Calu3 (cell line): ENCODE measurements at regions not wholly inside any gene's neighbourhood (a gene's known extent, or its start where the extent isn't known, plus 50 kb on each side); places are given as distances from the start of the nearest gene placed in this dataset.
A peak's percentile ranks its signal among the peaks of the same experiment; 100 is the strongest.

Experiments
- BruUV-seq: library from RNA; stranded (reverse); fragments of 400-500 nt; replicated peaks from 2 replicates; lab custom pipeline; 2021; lab: Mats Ljungman, UMichigan
- CTCF ChIA-PET: fragments of 300-600 bp; sonication (Branson Sonifier 250); formaldehyde crosslinking; loops from one replicate; lab custom pipeline; 2022; ENCODE audit warnings: antibody characterized with exemption; lab: Charles Lee
- DNase-seq: peaks from one replicate; pipeline ENCODE4 v3.0.0; 2022
- H3K27ac Mint-ChIP-seq: one replicate; pipeline ENCODE4 v1.8.0; 2022; ENCODE audit warnings: mixed read lengths; ENCODE audit not compliant: unreplicated experiment
- H3K27me3 Mint-ChIP-seq: one replicate; pipeline ENCODE4 v1.8.0; 2022; ENCODE audit warnings: mixed read lengths; ENCODE audit not compliant: unreplicated experiment
- H3K36me3 Mint-ChIP-seq: one replicate; pipeline ENCODE4 v1.8.0; 2022; ENCODE audit warnings: mild to moderate bottlenecking, moderate library complexity, mixed read lengths; ENCODE audit not compliant: insufficient read depth, unreplicated experiment
- H3K4me1 Mint-ChIP-seq: one replicate; pipeline ENCODE4 v1.8.0; 2022; ENCODE audit warnings: mild to moderate bottlenecking, low read depth, mixed read lengths; ENCODE audit not compliant: unreplicated experiment
- H3K4me3 Mint-ChIP-seq: one replicate; pipeline ENCODE4 v1.8.0; 2022; ENCODE audit warnings: mild to moderate bottlenecking, low read depth, moderate library complexity, mixed read lengths; ENCODE audit not compliant: unreplicated experiment
- H3K9me3 Mint-ChIP-seq: one replicate; pipeline ENCODE4 v1.8.0; 2022; ENCODE audit warnings: low read depth, mixed read lengths; ENCODE audit not compliant: unreplicated experiment
- intact Hi-C: fragments of 100-400 bp; cut with micrococcal nuclease; formaldehyde crosslinking; loops from one replicate; pipeline ENCODE4 v1.10.0; 2022; ENCODE audit not compliant: unreplicated experiment
- TF ChIP-seq, protein P1 (sequence below): fragments of 200-600 bp; IDR thresholded peaks from one replicate; pipeline ENCODE4 v1.8.0; 2022; ENCODE audit warnings: antibody characterized with exemption; ENCODE audit not compliant: unreplicated experiment

DNA sequence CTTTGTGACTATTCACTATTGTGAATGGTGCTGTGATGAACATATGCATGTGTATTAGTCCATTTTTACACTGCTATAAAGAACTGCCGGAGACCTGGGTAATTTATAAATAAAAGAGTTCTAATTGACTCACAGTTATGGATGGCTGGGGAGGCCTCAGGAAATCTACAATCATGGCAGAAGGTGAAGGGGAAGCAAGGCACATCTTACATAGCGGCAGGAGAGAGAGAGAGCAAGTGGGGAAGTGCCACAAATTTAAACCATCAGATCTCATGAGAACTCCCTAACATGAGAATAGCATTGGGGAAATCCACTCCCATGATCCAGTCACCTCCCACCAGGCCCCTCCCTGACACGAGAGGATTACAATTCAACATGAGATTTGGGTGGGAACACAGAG, 90.8 kb downstream of the ATP23 start:
- Mint-ChIP-seq H3K36me3 (peaks cover 7% of the 10 kb centered on the region), H3K4me3 (no peak overlapping the region), H3K9me3 (peaks cover 10% of the 10 kb centered on the region), H3K4me1 (peaks cover 32% of the 10 kb centered on the region), H3K27me3 (no peaks in the 10 kb centered on the region), H3K27ac (no peak overlapping the region)
- intact Hi-C loops: loop anchor here (5.0 kb wide), 1 partner anchor 35 kb away; no protein-coding TSS in a partner anchor
- BruUV-seq: no TSS peak
- TF ChIP-seq, protein P1, sequence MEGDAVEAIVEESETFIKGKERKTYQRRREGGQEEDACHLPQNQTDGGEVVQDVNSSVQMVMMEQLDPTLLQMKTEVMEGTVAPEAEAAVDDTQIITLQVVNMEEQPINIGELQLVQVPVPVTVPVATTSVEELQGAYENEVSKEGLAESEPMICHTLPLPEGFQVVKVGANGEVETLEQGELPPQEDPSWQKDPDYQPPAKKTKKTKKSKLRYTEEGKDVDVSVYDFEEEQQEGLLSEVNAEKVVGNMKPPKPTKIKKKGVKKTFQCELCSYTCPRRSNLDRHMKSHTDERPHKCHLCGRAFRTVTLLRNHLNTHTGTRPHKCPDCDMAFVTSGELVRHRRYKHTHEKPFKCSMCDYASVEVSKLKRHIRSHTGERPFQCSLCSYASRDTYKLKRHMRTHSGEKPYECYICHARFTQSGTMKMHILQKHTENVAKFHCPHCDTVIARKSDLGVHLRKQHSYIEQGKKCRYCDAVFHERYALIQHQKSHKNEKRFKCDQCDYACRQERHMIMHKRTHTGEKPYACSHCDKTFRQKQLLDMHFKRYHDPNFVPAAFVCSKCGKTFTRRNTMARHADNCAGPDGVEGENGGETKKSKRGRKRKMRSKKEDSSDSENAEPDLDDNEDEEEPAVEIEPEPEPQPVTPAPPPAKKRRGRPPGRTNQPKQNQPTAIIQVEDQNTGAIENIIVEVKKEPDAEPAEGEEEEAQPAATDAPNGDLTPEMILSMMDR: no peak
- CTCF ChIA-PET: no interaction called here
- DNase-seq: no peak

DNA sequence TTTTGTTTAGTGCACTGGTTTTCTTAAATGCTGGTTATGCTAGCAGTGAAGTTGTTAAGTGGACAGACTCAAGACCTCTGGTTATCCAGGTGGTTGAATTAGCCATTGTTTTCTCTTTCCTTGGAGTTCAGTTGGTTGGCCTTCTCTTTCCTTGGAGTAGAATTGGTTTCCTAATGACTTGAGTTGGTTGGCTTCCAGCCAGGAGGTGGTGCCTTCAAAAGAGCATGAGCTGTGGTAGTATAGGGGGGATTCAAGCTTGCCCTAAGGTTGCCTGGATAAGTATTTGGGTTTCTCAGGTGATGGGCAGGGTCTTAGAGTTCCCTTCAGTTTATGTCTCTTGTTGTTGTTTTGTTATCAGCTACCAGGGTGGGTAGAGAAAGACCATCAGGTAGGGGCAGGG, 92.5 kb downstream of the ATP23 start:
- no peak overlapping the region for H3K4me3 Mint-ChIP-seq
- CTCF ChIA-PET: interaction anchor here (1.0 kb wide), 1 partner anchor 52 kb away, joined by 3 read pairs; no protein-coding TSS in a partner anchor

DNA sequence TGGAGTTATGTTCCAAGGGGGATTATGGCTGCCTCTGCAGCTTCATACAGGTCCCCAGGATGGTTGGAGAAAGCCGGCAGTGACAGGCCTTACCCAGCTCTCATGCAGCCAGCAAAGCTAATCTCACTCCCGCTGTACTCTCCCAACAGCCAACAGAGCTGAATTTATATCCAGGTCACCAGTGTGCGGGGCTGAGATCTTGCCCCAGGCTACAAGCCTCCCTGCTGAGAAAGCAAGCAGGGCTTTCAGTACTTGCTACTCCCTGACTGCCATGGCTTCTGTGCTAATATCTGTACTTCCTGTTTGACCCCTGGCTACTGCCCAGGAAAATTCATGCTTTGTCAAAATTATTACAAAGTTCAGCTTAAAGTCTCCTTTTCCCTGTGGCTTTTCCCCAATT, 92.9 kb downstream of the ATP23 start:
- no TSS peak for BruUV-seq

More for the DNA sequence above, 92.5 kb downstream of the ATP23 start:
- TF ChIP-seq, protein P1: no peak
- peaks cover 7% of the 10 kb centered on the region for H3K36me3 Mint-ChIP-seq
- intact Hi-C loops: loop anchor here (5.0 kb wide), 1 partner anchor 33 kb away; no protein-coding TSS in a partner anchor
- peaks cover 20% of the 10 kb centered on the region for H3K4me1 Mint-ChIP-seq
- H3K27me3 Mint-ChIP-seq: no peaks in the 10 kb centered on the region
- peaks cover 18% of the 10 kb centered on the region for H3K9me3 Mint-ChIP-seq
- no TSS peak for BruUV-seq
- no peak for DNase-seq
- H3K27ac Mint-ChIP-seq: peak overlapping the region; percentile 81

DNA sequence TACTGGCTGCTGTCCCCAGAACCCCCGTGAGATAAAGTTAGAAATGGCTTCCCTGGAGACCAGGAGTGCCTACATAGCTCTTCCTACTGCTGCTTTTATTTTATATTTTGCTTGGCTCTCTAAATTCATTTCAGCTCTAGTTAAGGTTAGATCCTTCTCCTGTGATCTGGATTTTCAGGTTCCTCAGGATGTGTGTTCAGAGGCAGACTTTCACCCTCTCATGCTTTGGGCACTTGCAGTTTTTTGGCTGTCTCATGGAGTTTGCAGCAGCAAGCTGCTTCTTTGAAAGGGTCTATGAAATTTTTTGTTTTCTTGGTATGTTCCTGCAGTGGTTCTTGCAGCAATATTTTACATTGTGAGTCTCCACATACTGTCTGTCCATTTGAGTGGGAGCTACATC, 93.3 kb downstream of the ATP23 start:
- no TSS peak for BruUV-seq
- Mint-ChIP-seq H3K27me3 (no peaks in the 10 kb centered on the region), H3K27ac (peak overlapping the region; percentile 81), H3K4me3 (peak overlapping the region; percentile 14), H3K9me3 (peaks cover 23% of the 10 kb centered on the region), H3K4me1 (peaks cover 20% of the 10 kb centered on the region), H3K36me3 (peaks cover 7% of the 10 kb centered on the region)
- intact Hi-C loops: loop anchor here (5.0 kb wide), 1 partner anchor 33 kb away; no protein-coding TSS in a partner anchor
- CTCF ChIA-PET: interaction anchor here (1.0 kb wide), 2 partner anchors 33 to 51 kb away, joined by 3 to 5 read pairs; no protein-coding TSS in a partner anchor
- TF ChIP-seq, protein P1: no peak
- peak; percentile 35 for DNase-seq

More for the DNA sequence above, 92.9 kb downstream of the ATP23 start:
- H3K9me3 Mint-ChIP-seq: peaks cover 23% of the 10 kb centered on the region
- TF ChIP-seq, protein P1: no peak
- intact Hi-C loops: loop anchor here (5.0 kb wide), 1 partner anchor 33 kb away; no protein-coding TSS in a partner anchor
- CTCF ChIA-PET: interaction anchor here (1.0 kb wide), 2 partner anchors 34 to 52 kb away, joined by 3 to 5 read pairs; no protein-coding TSS in a partner anchor
- peak overlapping the region; percentile 14 for H3K4me3 Mint-ChIP-seq
- no peaks in the 10 kb centered on the region for H3K27me3 Mint-ChIP-seq
- H3K27ac Mint-ChIP-seq: peak overlapping the region; percentile 81
- DNase-seq: no peak
- peaks cover 7% of the 10 kb centered on the region for H3K36me3 Mint-ChIP-seq
- H3K4me1 Mint-ChIP-seq: peaks cover 20% of the 10 kb centered on the region
